ENCODE measurements at regions not wholly inside any gene's neighbourhood (a gene's known extent, or its start where the extent isn't known, plus 50 kb on each side); places are given as distances from the start of the nearest gene placed in this dataset.

DNA sequence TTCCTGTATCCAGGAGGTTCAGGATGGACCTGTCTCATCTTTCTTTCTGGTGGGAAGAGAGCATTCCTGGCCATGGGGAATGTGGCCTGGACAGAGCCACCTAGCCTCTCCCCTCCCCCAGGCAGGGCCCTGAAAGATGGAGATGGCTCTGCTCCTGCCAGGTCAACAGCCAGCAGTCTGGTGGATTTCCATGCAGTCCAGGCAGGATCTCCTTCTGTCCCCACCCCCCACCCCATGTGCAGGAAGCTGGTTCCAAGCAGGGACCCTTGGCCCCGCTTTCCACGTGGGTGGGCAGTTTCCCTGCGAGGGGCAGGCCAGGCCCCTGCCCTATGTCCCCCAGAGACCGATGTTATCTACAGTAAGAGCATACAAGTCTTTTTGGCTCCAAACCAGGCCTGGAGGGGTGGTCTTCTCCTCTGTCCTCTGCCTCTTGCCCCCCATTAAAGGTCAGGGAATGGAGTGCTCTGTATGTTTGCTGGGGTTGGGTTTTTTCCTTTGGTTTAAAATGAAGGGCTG, 240.5 kb downstream of the SEC14L1 start:
- no peak for DNase-seq

DNA sequence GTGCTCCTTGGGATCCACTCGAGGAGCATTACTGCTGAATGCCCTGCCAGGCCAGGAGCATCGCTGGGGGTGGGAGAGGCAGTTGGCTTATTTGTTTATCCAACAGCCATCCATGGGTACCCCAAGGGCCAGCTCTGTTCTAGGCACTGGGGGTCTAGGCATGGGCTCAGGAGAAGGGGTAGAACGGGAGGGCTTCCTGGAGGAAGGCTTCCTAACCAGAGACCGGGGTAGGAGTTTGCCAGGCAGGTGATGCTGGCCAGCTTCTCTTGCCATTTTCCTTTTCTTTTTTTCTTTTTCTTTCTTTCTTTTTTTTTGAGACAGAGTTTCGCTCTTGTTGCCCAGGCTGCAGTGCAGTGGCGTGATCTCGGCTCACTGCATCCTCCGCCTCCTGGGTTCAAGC, 241.0 kb downstream of the SEC14L1 start:
- no peak for DNase-seq

DNA sequence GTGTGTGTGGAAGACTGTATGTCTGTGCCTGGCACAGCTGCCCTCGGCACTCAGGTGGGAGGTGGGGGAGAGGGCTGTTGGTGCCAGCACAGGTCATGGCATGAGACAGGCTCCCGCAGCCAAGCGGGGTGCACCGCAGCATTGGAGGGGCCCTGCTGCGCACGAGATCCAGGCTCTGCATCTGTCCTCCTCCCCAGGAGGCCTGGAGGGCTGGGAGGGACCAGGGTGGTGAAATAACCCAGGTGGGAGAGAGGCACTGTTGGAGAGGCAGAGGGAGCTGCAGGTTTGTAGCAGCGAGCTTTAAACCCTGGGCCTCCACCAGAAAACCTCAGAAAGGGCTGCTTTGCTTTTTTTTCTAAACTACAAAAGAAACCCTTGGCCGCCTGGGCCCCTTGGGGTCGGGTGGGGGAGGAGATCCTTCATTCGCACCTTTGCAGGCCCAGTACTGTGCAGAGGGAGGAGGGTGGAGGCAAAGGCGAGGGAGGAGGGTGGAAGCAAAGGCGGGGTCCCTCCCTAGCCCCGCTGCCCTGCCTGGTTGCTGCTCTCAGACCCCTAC, 241.7 kb downstream of the SEC14L1 start:
- DNase-seq, result no peak

DNA sequence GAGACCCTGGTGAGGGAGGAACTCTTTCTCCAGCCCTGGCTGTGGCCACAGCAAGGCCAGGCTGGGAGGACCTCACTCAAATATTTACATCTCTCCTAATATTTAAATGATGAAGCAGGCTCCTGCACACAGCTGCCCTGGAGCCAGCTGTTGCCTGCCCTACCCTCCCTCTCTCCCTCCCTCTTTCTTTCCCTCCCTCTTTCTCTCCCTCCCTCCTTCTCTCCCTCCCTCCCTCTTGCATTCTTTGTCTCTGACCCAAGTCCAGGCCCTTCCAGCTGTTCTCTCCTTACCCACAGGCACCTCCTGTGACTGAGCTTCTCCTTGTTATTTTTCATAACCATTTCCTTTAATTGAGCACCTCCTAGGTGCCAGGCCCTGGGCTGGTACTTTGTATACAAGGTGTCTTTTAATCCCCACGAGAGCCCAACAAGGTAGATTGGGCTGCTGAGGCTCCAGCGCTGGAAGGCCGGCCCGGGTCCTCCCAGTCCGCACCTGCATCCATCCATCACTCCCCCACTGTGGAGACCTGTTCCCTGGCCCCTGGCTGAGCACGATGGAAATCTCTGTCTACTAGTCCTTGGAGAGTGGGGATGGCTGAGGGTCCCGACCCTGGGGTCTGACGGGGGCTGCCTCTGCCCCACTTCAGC, 242.3 kb downstream of the SEC14L1 start:
- no peak for DNase-seq

DNA sequence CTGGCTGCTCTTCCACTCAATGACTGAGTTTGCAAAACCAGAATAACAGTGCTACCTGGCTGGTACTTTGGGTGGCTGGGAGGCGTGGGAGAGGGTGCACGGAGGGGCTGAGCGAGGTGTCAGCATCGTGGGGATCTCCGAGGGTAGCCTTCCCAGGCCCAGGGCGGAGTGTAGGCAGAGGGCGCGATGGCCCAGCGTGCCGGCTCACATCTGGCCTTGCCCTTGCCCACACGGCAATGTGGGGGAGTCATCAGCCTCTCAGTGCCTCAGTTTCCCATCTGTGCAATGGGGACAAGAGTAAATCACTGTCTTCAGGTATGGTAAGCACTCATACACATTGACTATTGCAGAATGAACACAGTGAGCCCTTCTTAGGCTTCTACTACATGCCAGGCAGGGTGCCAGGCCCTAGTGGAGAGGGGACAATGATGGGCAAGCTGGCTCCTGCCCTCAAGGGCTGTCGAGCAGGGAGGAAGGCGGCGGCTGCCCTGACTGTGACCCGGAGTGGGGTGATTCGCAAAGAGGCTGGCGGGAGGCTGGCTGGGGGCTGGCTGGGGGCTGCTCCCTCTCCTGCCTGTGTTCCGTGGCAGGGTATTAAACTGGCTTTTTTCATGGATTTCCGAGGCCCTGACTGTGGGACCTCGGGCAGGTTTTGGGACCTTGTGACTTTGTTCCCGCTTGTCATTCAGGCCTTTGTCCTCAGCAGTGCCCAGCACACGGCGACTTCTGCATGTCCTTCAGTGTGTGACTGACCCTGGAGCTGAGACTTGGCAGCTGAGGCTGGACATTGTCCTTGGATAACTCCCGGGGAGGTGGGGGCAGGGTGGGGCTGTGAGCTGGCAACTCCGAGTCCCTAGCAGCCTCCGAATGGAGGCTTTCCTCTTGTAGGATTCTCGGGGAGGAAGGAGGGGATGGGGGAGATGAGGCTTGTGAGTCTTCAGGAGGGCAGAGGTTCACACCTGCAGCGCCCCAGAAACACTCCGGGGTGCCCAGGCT, 243.1 kb downstream of the SEC14L1 start:
- DNase-seq, result no peak

DNA sequence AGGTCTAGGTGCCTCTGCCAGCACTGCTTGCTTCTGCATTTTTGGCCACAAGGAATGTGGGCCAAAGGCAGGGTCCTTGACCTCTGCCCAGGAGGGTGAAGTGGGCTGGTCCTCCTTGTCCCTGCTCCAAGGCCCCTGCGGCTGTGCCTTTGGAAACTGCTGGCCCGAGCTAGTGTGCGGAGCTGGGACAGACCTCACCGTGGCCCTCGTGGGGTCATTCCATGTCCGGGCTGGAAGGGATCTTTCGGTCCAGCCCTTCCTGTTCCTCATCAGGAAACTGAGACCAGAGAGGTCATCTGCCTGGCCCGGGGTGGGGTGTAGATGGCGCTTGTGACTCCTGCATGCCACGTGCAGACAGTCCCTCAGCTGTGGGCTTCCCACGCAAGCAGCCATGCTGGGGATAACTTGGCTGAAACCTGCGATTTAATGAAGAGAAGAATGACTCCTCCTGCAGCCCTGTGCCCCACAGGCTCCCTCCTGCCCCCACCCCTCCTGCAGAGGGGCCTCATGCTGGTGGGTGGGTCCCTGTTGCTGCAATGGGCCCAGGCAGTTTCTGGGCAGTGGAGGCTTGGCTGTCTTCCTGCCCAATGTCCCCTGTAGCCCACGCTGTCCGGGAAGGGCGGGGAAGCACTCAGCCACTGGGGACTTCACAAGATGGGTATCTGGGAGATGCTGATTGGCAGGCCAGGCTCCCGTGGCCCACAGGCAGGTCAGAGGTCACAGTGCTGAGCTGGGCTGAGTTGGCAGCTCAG, 245.2 kb downstream of the SEC14L1 start:
- no peak for DNase-seq

DNA sequence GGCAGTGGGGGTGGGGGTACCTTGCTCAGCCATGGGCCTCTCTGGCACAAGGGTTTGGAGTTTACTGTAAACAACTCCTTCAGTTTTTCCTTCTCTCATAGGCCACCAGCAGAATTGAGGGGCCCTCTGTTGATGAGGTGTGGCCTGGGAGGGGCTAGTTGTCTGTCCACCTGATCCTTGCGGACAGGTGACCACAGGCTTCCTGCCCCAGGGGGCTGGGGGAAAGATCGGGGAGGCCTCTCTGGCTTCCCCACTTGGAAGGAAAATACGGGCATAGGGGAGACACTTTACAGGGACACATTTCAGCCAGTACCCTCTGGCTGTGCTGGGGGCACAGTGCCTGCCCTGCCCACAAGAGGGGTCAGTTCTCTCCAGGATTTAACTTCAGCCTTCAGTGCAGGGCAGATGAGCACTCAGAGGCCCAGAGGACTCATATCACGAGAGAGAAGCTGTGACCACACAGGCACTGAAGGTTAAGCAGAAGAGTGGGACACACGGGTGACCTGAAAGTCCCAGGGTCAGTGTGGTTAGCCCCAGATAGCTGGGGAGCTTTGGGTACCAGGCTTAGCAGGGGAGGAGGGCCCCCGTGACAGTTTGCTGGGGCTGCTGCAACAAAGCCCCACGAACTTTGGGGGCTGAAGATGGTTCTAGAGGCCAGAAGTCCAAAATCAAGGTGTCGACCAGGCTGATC, 245.9 kb downstream of the SEC14L1 start:
- DNase-seq, result no peak

DNA sequence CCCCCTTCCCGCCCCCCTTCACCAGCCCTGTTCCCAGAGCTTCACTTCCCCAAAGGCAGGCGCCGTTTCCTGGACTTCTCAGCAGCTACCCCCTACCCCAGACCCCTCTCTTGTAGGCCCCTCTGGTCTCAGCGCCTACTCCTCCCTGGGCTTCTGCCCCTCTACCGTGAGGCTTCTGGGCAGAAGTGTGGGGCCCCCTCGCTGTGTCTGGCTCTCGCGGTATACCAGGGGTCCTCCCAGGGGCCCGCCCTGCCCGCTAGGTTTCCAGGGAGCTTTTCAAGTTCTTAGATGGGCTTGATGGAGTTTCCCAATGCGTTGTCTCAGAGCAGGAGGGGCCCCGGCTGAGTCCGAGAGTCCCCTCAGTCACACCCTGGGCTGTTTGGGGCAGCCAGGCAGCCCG, 247.1 kb downstream of the SEC14L1 start:
- no peak for DNase-seq

DNA sequence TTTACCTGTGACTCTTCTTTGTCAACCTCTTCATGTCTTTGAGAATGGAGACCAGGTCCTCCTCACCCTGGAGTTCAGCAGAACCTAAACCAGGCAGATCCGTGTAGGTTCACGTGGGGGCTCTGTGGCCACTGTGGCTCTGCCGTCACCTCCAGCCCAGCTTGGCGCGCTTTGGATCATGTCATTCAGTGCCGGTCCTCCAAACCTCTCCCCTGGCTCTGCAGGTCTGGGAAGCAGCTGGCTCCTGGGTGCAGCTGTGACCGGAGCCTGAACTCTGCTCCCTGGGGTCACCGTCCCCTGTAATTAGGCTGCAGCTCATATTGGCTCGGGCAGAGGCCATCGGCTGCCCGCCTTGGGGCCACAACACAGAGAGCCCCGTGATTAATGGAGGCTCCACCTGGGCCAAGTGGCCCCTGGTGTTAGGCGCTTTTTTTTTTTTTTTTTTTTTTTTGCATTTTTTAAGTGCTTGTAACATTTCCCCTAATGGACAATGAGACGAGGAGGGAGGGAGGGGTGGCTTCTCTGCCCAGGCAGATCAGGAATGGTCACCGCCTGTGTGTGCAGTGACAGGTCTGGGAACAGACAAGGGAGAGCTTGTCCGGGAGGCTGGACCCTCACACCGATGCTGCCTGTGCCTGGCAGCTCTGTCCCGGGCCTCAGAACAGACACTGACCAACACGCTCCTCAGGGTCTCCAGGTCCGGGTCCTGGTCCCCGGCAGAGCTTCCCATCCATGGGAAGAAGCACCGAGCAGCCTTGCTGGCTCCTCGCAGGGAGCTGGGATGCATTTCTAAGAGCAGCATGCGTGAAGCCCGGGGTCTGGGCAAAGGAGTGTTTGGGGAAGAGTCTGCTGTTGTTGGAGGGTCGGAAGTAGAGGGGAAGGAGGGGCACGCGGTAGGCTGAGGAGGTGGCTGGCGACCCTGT, 247.9 kb downstream of the SEC14L1 start:
- no peak for DNase-seq

DNA sequence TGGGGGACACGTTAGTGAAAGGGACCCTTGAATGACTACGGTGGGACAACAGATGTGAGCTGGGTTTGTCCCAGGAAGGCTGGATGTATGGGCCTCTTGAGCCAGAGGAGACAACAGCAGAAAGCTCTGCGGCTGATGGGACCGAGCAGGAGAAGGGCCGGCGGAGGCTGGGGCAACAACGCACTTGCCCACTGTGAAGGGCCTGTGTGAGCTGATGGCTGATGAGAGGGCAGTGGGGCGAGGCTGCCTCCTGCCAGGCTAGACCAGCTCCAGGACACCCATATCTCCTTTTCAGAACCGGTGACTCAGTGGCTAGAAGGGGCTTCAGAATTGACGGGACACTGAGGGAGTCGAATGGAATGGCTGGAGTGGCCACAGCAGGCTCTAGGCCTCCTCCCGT, 250.1 kb downstream of the SEC14L1 start:
- no peak for DNase-seq

DNA sequence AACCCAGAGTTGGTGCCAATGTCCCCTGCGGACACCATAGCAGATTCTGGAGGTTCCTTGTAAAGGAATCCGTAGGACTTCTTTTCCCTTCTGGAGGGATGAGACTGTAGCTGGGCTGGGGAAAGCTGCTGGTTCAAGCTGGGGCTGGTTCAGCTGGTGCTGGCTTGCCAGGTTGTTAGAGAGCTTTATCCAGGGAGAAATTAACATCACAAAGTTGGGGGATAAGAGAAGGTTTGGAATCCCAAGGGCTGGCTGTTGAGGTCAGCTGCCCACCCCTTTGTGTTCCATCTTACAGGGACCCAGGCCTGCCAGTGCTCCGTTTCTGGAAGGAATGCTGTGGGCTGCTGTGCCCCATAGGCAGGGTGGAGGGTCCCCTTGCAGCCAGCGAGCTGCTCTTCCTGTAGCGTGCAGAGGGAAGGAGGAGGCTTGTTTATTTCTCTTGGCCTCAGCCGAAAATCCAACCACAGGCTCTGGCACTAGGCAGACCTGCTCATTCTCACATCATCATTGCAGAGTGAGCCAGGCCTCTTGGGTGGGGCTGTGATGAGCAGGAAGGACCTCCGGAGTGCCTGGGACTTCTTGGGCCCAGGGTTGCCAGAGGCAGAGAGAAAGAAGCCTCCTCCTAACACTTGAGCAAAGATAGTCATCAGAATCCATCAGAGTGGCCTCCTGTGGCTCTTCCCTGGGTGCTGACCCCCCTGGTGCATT, 251.1 kb downstream of the SEC14L1 start:
- DNase-seq, result no peak

DNA sequence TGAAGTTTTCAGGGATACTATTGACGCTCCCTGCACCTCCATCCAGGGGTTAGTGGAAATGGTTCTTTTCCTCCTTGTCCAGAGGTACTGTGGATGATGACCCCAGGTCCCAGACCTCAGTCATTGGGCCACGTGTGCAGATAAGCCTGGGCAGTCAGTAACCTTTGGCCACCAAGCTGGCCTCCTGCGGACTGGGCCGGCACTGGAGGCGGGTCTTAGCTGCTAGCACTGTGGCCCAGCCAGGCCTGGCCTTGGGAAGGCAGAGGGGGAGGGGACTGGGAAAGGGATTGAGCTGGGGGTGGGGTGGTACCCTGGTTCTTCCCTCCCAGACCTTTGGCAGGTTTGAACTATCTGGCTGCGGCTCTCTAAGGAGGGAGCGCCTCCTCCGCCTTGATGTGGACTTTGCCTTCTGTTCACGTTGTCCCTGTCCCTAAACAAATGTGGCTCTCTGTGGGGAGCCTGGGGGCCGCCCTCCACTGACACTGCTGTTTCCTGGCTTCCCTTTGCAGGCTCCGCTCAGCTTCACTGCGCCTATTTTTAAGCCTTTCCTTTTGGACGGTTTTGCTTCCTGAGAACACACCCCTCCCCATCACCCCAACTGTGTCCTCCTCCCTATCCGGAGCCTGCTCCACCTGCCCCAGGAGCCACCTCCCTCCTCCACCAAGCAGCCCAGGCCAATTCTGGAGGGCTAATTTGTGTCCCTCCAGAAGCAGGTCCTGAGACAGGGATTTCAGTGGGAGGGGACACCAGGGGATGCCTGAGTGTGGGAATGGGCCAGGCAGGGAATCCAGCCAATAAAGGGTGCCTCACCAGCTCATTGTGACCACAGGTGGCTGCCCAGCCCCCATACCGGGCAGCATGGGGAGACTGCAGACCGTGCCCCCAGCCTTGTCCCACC, 251.9 kb downstream of the SEC14L1 start:
- no peak for DNase-seq

DNA sequence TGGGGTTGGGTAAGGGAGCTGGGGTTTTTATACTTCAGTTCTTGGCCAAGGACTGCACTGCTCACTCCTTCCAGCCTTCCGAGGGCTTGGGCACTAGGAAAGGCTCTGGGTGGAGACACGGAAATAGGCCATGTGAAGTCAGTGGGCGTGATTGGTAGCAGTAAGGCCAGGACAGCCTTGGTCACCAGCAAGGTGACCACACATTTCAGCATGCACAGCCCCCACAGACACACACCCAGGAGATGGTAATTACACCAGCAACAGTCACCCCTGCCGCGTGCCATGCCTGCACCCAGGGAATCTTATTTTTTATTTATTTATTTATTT, 252.5 kb downstream of the SEC14L1 start:
- no peak for DNase-seq

DNA sequence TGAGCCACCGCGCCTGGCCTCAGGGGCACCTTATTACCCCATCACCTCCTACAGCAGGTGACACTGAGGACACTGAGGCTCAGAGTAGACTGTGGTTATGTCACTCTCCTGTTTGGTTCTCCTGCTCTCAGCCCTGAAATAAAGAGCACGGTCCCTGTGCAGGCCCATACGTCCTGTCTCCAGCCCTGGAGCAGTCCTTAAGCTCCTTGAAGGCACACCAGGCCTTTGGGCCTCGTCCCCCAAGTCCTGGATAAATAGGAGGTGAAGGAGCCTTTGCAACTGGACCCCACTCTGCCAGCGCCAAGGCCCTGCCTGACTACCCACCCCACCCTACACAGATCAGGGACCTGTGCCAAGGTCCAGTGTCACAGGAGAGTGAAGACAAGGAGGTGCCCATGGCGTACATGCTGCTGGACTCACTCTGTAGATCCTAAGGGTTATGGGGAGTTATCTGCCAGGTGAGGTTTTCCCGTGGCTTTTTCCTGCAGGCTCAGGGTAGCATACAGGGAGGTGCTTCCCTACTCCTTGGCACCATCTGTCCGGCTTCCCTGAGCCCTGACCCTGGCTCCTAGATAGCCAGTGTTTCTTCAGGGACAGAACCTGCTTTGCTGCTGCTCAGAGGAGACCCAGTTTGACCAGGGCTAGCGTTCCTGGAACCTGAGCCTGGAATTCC, 253.2 kb downstream of the SEC14L1 start:
- no peak for DNase-seq

DNA sequence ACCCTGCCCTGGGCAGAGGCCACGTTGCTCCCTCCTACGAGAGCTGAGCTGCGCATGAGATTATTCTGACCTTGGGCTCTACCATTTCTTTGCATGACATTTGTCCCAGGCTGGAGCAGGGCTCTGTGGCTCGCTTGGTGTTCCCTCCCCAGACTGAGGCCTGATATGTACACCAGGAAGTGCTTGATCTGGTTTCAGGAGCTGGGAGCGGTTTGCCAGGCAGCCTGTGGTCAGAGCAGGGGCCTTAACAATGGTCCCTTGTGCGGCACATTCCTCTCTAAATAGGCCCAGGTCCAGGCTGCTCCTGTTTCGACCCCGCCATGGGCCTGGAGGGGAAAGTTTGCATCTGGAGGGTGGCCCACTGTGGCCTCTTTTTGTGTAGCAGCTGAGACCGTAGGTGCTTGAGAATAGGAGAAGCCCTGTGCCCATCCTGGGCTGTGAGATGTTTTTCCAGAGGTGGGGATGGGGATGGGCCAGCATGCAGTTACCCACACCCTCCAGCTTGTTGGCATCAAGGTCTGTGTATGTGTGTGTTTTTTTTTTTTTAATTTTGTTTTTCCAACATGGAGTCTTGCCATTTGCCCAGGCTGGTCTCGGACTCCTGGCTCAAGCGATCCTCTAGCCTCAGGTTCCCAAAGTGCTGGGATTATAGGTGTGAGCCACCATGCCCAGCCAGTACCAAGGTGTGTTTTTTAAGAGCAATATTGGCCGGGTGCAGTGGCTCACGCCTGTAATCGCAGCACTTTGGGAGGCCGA, 253.9 kb downstream of the SEC14L1 start:
- DNase-seq, result no peak

DNA sequence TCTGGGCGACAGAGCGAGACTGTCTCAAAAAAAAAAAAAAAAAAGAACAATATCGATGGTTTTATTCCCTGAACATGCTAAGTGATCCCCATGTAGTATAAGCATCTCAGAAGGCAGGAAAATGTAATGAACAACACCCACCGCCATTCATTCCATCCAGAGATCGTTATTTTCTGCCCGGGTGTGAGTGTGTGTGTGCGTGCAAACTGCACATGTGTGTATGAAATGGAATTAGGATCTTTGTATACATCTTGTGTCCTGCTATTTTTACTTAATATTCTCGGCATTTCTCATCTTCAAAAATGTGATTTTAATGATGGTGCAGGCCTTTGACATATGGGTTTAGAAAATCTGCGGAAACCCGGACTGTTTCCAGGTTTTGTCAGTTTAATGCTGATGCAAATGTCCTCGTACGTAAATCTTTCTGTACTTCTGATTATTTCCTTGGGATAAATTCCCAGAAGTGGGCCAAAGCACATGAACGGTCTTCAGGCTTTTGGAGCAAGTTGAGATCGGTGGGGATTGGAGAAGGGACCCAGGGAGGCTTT, 254.8 kb downstream of the SEC14L1 start:
- DNase-seq, result no peak

DNA sequence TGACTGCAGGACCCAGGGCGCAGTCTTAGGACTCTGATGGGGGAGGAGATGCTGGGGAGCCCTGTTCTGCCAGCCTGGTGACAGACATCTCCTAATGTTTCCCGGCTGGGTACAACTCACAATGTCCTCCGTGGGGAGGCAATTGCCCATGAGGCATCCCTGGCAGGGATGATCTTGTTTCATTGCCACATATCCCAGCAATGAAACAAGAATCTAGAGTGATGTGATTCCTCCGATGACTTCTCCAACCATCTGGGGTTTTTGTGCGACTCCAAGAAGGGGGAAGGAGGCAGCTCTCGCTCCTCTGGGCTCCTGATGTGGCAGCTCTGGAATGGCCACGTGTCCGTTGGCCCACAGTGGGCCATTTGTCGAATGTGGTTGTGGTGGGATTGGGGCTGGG, 255.8 kb downstream of the SEC14L1 start:
- no peak for DNase-seq

DNA sequence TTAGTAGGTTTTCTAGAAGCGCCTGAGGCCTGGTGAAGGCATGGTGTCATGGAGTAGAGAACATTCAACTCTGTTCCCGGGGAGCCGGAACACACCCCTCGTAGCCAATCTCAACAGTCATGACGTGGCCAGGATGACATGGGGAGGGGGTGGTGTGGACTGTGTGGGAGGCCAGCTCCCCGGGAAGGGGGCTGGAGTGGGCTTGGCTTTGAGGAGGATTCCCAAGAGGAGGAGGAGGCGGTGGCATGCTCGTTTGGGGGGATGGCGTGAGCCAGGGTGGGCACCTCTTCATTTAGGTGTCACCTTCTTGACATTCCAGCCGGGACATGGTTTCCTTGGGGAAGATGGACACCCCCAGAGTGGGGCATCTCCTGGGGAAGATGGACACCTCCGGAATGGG, 257.5 kb downstream of the SEC14L1 start:
- DNase-seq, result no peak
